ENCODE measurements at regions not wholly inside any gene's neighbourhood (a gene's known extent, or its start where the extent isn't known, plus 50 kb on each side); places are given as distances from the start of the nearest gene placed in this dataset.

GRCh38 chr5:15387931-15388524 is 112.0 kb upstream of the FBXL7 start:
- Histone ChIP-seq H3K27ac (no peak overlapping the region), H2AFZ (no peak overlapping the region), H3K27me3 (no peaks in the 10 kb centered on the region), H3K36me3 (replicated peaks; ENCODE audit: insufficient read depth, low read depth) (no peaks in the 10 kb centered on the region), H3K4me1 (ENCODE audit: insufficient read depth) (no peaks in the 10 kb centered on the region), H3K4me3 (no peak overlapping the region), H4K20me1 (ENCODE audit: insufficient read depth, poor library complexity, severe bottlenecking) (no peaks in the 10 kb centered on the region), H3K4me2 (no peak overlapping the region), H3K79me2 (no peaks in the 10 kb centered on the region), H3K9me2 (replicated peaks; ENCODE audit: insufficient read depth) (no peaks in the 10 kb centered on the region), H3K9me3 (ENCODE audit: low read depth) (no peaks in the 10 kb centered on the region)
- WGBS (ENCODE audit: low lambda C conversion rate, missing lambda C conversion rate), result 83% methylated on average over 6 of the region's 6 CpGs
- no peak for DNase-seq (ENCODE audit: low spot score)
- TF ChIP-seq EZH2phosphoT487 (IDR thresholded peaks at IDR 0.05; ENCODE audit: low read depth, severe bottlenecking, unreplicated experiment), result no peak
- TF ChIP-seq CTCF (IDR thresholded peaks at IDR 0.05; ENCODE audit: poor library complexity), result no peak
- TF ChIP-seq EZH2 (IDR thresholded peaks at IDR 0.05; ENCODE audit: borderline replicate concordance), result no peak

GRCh38 chr5:15386122-15386521 is 113.9 kb upstream of the FBXL7 start:
- no peak overlapping the region for H3K4me3 ChIP-seq
- H3K36me3 ChIP-seq (replicated peaks; ENCODE audit: insufficient read depth, low read depth), result no peaks in the 10 kb centered on the region
- no peaks in the 10 kb centered on the region for H3K4me1 ChIP-seq (ENCODE audit: insufficient read depth)
- no peaks in the 10 kb centered on the region for H3K9me2 ChIP-seq (replicated peaks; ENCODE audit: insufficient read depth)
- no peak for DNase-seq (ENCODE audit: low spot score)
- no peaks in the 10 kb centered on the region for H3K79me2 ChIP-seq
- no peaks in the 10 kb centered on the region for H4K20me1 ChIP-seq (ENCODE audit: insufficient read depth, poor library complexity, severe bottlenecking)
- WGBS (ENCODE audit: low lambda C conversion rate, missing lambda C conversion rate), result 97% methylated on average over 3 of the region's 3 CpGs
- H3K4me2 ChIP-seq, result no peak overlapping the region
- H3K27me3 ChIP-seq, result no peaks in the 10 kb centered on the region
- no peak overlapping the region for H3K27ac ChIP-seq
- H2AFZ ChIP-seq, result no peak overlapping the region
- TF ChIP-seq EZH2phosphoT487 (IDR thresholded peaks at IDR 0.05; ENCODE audit: low read depth, severe bottlenecking, unreplicated experiment), result no peak
- no peak for TF ChIP-seq CTCF (IDR thresholded peaks at IDR 0.05; ENCODE audit: poor library complexity)
- no peak for TF ChIP-seq EZH2 (IDR thresholded peaks at IDR 0.05; ENCODE audit: borderline replicate concordance)
- H3K9me3 ChIP-seq (ENCODE audit: low read depth), result no peaks in the 10 kb centered on the region

GRCh38 chr5:15385553-15385952 is 114.4 kb upstream of the FBXL7 start:
- no peak for TF ChIP-seq EZH2phosphoT487 (IDR thresholded peaks at IDR 0.05; ENCODE audit: low read depth, severe bottlenecking, unreplicated experiment)
- no peak for TF ChIP-seq EZH2 (IDR thresholded peaks at IDR 0.05; ENCODE audit: borderline replicate concordance)
- TF ChIP-seq CTCF (IDR thresholded peaks at IDR 0.05; ENCODE audit: poor library complexity), result no peak
- WGBS (ENCODE audit: low lambda C conversion rate, missing lambda C conversion rate), result 96% methylated on average over 17 of the region's 18 CpGs
- Histone ChIP-seq H3K36me3 (replicated peaks; ENCODE audit: insufficient read depth, low read depth) (no peaks in the 10 kb centered on the region), H3K9me2 (replicated peaks; ENCODE audit: insufficient read depth) (no peaks in the 10 kb centered on the region), H3K27me3 (no peaks in the 10 kb centered on the region), H3K4me2 (no peak overlapping the region), H2AFZ (no peak overlapping the region), H3K79me2 (no peaks in the 10 kb centered on the region), H3K4me3 (no peak overlapping the region), H3K27ac (no peak overlapping the region), H3K9me3 (ENCODE audit: low read depth) (no peaks in the 10 kb centered on the region), H4K20me1 (ENCODE audit: insufficient read depth, poor library complexity, severe bottlenecking) (no peaks in the 10 kb centered on the region), H3K4me1 (ENCODE audit: insufficient read depth) (no peaks in the 10 kb centered on the region)
- DNase-seq (ENCODE audit: low spot score), result no peak
